ENCODE measurements at regions not wholly inside any gene's neighbourhood (a gene's known extent, or its start where the extent isn't known, plus 50 kb on each side); places are given as distances from the start of the nearest gene placed in this dataset.

DNA sequence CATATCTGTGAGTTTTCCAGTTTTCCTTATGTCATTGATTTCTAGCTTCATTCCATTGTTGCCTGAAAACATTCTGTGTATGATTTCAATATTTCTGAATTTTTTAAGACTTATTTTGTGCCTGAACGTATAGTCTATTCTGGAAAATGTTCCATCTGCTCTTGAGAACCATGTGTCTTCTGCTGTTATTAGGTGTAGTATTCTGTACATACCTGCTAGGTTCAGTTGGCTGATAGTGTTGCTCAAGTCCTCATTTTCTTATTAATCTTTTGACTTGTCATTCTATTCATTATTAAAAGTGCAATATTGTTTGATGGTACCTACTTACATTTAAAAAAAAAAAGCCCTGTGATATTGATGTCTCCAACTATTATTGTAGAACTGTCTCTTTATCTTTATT, 869.8 kb upstream of the MAN1A1 start:
- no peak for DNase-seq (ENCODE audit: extremely low spot score)
- CTCF ChIA-PET: interaction anchor here (1.1 kb wide), 1 partner anchor 19 kb away, joined by 3 read pairs; no protein-coding TSS in a partner anchor
- TF ChIP-seq, protein P1, sequence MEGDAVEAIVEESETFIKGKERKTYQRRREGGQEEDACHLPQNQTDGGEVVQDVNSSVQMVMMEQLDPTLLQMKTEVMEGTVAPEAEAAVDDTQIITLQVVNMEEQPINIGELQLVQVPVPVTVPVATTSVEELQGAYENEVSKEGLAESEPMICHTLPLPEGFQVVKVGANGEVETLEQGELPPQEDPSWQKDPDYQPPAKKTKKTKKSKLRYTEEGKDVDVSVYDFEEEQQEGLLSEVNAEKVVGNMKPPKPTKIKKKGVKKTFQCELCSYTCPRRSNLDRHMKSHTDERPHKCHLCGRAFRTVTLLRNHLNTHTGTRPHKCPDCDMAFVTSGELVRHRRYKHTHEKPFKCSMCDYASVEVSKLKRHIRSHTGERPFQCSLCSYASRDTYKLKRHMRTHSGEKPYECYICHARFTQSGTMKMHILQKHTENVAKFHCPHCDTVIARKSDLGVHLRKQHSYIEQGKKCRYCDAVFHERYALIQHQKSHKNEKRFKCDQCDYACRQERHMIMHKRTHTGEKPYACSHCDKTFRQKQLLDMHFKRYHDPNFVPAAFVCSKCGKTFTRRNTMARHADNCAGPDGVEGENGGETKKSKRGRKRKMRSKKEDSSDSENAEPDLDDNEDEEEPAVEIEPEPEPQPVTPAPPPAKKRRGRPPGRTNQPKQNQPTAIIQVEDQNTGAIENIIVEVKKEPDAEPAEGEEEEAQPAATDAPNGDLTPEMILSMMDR (IDR thresholded peaks at IDR 0.05; ENCODE audit: control extremely low read depth, extremely low read depth, low read depth, missing control alignments): no peak
- POLR2A ChIA-PET: no interaction called here

DNA sequence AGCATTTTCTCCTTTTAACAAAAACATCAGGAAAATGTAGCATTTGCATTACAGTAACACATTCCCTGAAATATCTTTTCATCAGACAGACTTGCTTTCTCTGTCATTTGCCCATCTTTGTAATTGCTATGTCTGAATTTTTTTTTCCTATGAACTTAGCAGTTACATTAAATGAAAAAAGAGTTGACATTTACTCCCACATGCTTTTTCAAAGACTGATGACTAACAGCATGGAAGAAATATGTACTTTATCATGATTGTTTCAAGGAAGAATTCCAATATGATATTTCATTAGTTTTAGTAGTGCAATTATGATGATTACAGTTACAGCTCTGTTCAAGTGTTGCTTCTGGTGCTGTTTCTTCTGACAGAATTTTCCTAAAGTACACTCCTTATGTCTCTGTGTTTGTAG, 864.5 kb upstream of the MAN1A1 start:
- POLR2A ChIA-PET: no interaction called here
- TF ChIP-seq, protein P1 (IDR thresholded peaks at IDR 0.05; ENCODE audit: control extremely low read depth, extremely low read depth, low read depth, missing control alignments): no peak
- CTCF ChIA-PET: no interaction called here
- no peak for DNase-seq (ENCODE audit: extremely low spot score)

DNA sequence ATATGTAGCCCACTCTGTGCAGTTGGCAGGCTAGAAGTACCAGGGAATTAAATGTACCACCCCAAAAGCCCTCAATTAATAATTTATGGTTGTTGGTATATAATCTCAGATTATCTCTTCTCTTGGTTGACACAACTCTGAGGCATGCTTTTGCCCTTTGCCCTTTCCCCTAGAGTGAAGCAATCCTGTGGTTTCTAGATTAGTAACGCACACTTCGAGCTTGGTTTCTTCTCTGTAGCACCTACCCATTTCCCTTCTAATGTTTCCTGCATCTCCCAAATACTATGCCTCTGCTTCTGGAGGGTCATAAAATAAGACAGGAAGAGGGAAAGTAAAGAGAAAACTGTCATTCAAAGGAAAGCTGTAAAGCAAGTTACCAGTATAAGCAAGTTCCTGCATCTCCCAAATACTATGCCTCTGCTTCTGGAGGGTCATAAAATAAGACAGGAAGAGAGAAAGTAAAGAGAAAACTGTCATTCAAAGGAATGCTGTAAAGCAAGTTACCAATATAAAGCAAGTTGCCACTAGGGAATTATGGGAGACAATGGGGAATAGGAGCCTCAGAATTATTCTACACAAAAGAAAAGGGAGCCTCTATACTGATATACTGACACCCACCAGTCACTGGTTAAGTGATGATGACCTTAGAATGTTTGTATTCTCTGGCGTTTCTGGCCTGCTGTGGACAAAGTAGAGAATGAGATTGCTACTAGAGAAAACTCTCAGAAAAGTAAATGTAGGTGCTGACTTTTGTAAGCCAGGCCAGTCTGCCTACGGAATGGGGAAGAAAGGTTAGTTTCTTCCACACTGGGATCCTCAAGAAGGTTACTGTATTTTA, 862.6 kb upstream of the MAN1A1 start:
- ChIA-PET POLR2A (no interaction called here), CTCF (no interaction called here)
- no peak for DNase-seq (ENCODE audit: extremely low spot score)
- TF ChIP-seq, protein P1 (IDR thresholded peaks at IDR 0.05; ENCODE audit: control extremely low read depth, extremely low read depth, low read depth, missing control alignments): no peak

DNA sequence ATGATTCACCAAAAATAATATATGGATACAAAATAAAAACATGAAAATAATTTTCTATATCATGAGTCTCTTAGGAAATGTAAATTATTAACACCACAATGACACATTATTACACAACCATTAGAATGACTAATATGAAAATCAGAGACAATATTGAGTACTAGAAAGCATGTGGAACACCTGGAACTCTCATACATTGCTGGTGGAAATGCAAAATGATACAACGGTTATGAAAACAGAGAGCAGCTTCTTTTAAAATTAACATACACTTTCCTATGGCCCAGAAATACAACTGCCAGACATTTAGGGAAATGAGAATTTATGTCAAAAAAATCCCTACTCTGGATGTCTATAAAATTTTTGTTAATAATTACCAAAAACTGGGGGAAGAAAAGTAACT, 853.3 kb upstream of the MAN1A1 start:
- ChIA-PET CTCF (no interaction called here), POLR2A (no interaction called here)
- TF ChIP-seq, protein P1 (IDR thresholded peaks at IDR 0.05; ENCODE audit: control extremely low read depth, extremely low read depth, low read depth, missing control alignments): no peak
- no peak for DNase-seq (ENCODE audit: extremely low spot score)

DNA sequence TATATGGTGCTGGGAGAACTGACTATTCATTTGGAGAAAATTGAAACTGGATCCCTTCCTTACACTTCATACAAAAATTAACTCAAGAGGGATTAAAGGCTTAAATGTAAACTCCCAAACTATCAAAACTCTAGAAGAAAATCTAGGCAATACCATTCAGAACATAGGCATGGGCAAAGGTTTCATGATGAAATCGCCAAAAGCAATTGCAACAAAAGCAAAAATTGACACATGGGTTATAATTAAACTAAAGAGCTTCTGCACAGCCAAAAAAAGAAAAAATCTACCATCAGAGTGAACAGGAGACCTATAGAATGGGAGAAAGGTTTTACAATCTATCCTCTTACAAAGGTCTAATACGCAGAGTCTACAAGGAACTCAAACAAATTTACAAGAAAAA, 851.3 kb upstream of the MAN1A1 start:
- no peak for DNase-seq (ENCODE audit: extremely low spot score)
- CTCF ChIA-PET: interaction anchor here (1.0 kb wide), 1 partner anchor 19 kb away, joined by 3 read pairs; no protein-coding TSS in a partner anchor
- POLR2A ChIA-PET: no interaction called here
- TF ChIP-seq, protein P1 (IDR thresholded peaks at IDR 0.05; ENCODE audit: control extremely low read depth, extremely low read depth, low read depth, missing control alignments): no peak

DNA sequence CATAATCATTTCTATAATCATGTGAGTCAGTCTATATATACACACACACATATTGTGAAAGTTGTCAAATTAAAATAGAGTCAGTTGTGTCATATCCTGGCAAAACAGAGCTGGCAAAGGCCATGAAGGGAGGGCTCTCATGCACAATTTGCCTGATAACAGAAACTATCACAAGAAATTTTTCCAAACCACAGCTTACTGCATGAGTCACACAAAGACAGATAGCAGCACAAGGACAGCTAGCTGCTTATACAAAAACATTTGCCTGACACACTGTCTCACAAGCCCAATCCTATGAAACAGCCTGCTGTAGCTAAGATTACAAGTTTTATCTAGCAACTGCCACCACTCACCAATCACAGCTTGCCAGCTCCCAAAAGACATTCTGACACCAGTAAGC, 848.5 kb upstream of the MAN1A1 start:
- DNase-seq (ENCODE audit: extremely low spot score): no peak
- POLR2A ChIA-PET: no interaction called here
- TF ChIP-seq, protein P1 (IDR thresholded peaks at IDR 0.05; ENCODE audit: control extremely low read depth, extremely low read depth, low read depth, missing control alignments): no peak

More for the DNA sequence above, 848.5 kb upstream of the MAN1A1 start:
- CTCF ChIA-PET: interaction anchor here (3.4 kb wide), 1 partner anchor 10 kb away, joined by 10 read pairs; no protein-coding TSS in a partner anchor

All from GM10248 (cell line).